ENCODE measurements at regions not wholly inside any gene's neighbourhood (a gene's known extent, or its start where the extent isn't known, plus 50 kb on each side); places are given as distances from the start of the nearest gene placed in this dataset.
A peak's percentile ranks its signal among the peaks of the same experiment; 100 is the strongest.
"Not testable (repeated sequence)": the region's sequence is repeated elsewhere in the genome, so short reads cannot be mapped to it uniquely, and the experiment has no call there.

- WGBS (ENCODE audit: insufficient coverage, low lambda C conversion rate): no CpG with 5 or more reads among the region's 26 CpGs
- H3K4me3 ChIP-seq (ENCODE audit: low read length): no peak overlapping the region
- peaks cover 9% of the 10 kb centered on the region for H3K9me3 ChIP-seq (ENCODE audit: control insufficient read depth, low read depth, low read length)
- no peaks in the 10 kb centered on the region for H3K36me3 ChIP-seq (ENCODE audit: control insufficient read depth, insufficient read depth, low read length)
- DNase-seq: peak in 1 of 2 donors; percentile 17
- H3K27me3 ChIP-seq (ENCODE audit: control insufficient read depth, insufficient read depth, low read length): peaks cover 55% of the 10 kb centered on the region
- H3K4me1 ChIP-seq (ENCODE audit: control insufficient read depth, insufficient read depth, low read length): peaks cover 4% of the 10 kb centered on the region
- H3K27ac ChIP-seq (ENCODE audit: low read length): no peak overlapping the region
Observed at GRCh38 chr6:166253778-166254204, 54.4 kb downstream of the PRR18 start.

- peak in 1 of 2 donors; percentile 23 for DNase-seq
- H3K9me3 ChIP-seq (ENCODE audit: control insufficient read depth, low read depth, low read length): peaks cover 9% of the 10 kb centered on the region
- H3K27ac ChIP-seq (ENCODE audit: low read length): no peak overlapping the region
- H3K4me3 ChIP-seq (ENCODE audit: low read length): no peak overlapping the region
- H3K4me1 ChIP-seq (ENCODE audit: control insufficient read depth, insufficient read depth, low read length): peaks cover 4% of the 10 kb centered on the region
- H3K27me3 ChIP-seq (ENCODE audit: control insufficient read depth, insufficient read depth, low read length): peaks cover 52% of the 10 kb centered on the region
- no peaks in the 10 kb centered on the region for H3K36me3 ChIP-seq (ENCODE audit: control insufficient read depth, insufficient read depth, low read length)
- 0% methylated on average over 2 of the region's 38 CpGs for whole genome bisulfite sequencing (ENCODE audit: insufficient coverage, low lambda C conversion rate)
Observed at GRCh38 chr6:166253281-166253681, 54.9 kb downstream of the PRR18 start.

GRCh38 chr6:166252601-166253000, 55.6 kb downstream of the PRR18 start:
- H3K36me3 ChIP-seq (ENCODE audit: control insufficient read depth, insufficient read depth, low read length): no peaks in the 10 kb centered on the region
- peaks cover 9% of the 10 kb centered on the region for H3K9me3 ChIP-seq (ENCODE audit: control insufficient read depth, low read depth, low read length)
- WGBS (ENCODE audit: insufficient coverage, low lambda C conversion rate): no CpG with 5 or more reads among the region's 27 CpGs
- H3K4me1 ChIP-seq (ENCODE audit: control insufficient read depth, insufficient read depth, low read length): peaks cover 4% of the 10 kb centered on the region
- H3K27ac ChIP-seq (ENCODE audit: low read length): no peak overlapping the region
- DNase-seq: no peak
- peaks cover 45% of the 10 kb centered on the region for H3K27me3 ChIP-seq (ENCODE audit: control insufficient read depth, insufficient read depth, low read length)
- H3K4me3 ChIP-seq (ENCODE audit: low read length): no peak overlapping the region

GRCh38 chr6:166251655-166252054, 56.5 kb downstream of the PRR18 start:
- no peaks in the 10 kb centered on the region for H3K36me3 ChIP-seq (ENCODE audit: control insufficient read depth, insufficient read depth, low read length)

GRCh38 chr6:166251211-166251610, 57.0 kb downstream of the PRR18 start:
- peaks cover 34% of the 10 kb centered on the region for H3K27me3 ChIP-seq (ENCODE audit: control insufficient read depth, insufficient read depth, low read length)
- DNase-seq: no peak
- no peaks in the 10 kb centered on the region for H3K36me3 ChIP-seq (ENCODE audit: control insufficient read depth, insufficient read depth, low read length)
- peaks cover 4% of the 10 kb centered on the region for H3K4me1 ChIP-seq (ENCODE audit: control insufficient read depth, insufficient read depth, low read length)
- H3K27ac ChIP-seq (ENCODE audit: low read length): no peak overlapping the region
- H3K9me3 ChIP-seq (ENCODE audit: control insufficient read depth, low read depth, low read length): peaks cover 9% of the 10 kb centered on the region
- 80% methylated on average over 1 of the region's 3 CpGs for WGBS (ENCODE audit: insufficient coverage, low lambda C conversion rate)
- H3K4me3 ChIP-seq (ENCODE audit: low read length): no peak overlapping the region

More at GRCh38 chr6:166251655-166252054, 56.5 kb downstream of the PRR18 start:
- no peak for DNase-seq
- WGBS (ENCODE audit: insufficient coverage, low lambda C conversion rate): no CpG with 5 or more reads among the region's 6 CpGs
- Histone ChIP-seq H3K27ac (ENCODE audit: low read length) (no peak overlapping the region), H3K27me3 (ENCODE audit: control insufficient read depth, insufficient read depth, low read length) (peaks cover 38% of the 10 kb centered on the region), H3K4me3 (ENCODE audit: low read length) (no peak overlapping the region), H3K4me1 (ENCODE audit: control insufficient read depth, insufficient read depth, low read length) (peaks cover 4% of the 10 kb centered on the region), H3K9me3 (ENCODE audit: control insufficient read depth, low read depth, low read length) (peaks cover 9% of the 10 kb centered on the region)

GRCh38 chr6:166249061-166249785, 59.0 kb downstream of the PRR18 start:
- not testable (repeated sequence) for H3K4me3 ChIP-seq (ENCODE audit: low read length); H3K9me3 ChIP-seq (ENCODE audit: control insufficient read depth, low read depth, low read length); H3K27ac ChIP-seq (ENCODE audit: low read length); H3K4me1 ChIP-seq (ENCODE audit: control insufficient read depth, insufficient read depth, low read length); H3K36me3 ChIP-seq (ENCODE audit: control insufficient read depth, insufficient read depth, low read length); DNase-seq
- 100% methylated on average over 1 of the region's 16 CpGs for WGBS (ENCODE audit: insufficient coverage, low lambda C conversion rate)
- H3K27me3 ChIP-seq (ENCODE audit: control insufficient read depth, insufficient read depth, low read length): peaks cover 29% of the 10 kb centered on the region

GRCh38 chr6:166245148-166245547, 63.0 kb downstream of the PRR18 start:
- no peaks in the 10 kb centered on the region for H3K9me3 ChIP-seq (ENCODE audit: control insufficient read depth, low read depth, low read length)
- H3K36me3 ChIP-seq (ENCODE audit: control insufficient read depth, insufficient read depth, low read length): no peaks in the 10 kb centered on the region
- WGBS (ENCODE audit: insufficient coverage, low lambda C conversion rate): 60% methylated on average over 1 of the region's 5 CpGs
- no peaks in the 10 kb centered on the region for H3K4me1 ChIP-seq (ENCODE audit: control insufficient read depth, insufficient read depth, low read length)
- no peak overlapping the region for H3K4me3 ChIP-seq (ENCODE audit: low read length)
- peaks cover 20% of the 10 kb centered on the region for H3K27me3 ChIP-seq (ENCODE audit: control insufficient read depth, insufficient read depth, low read length)
- H3K27ac ChIP-seq (ENCODE audit: low read length): no peak overlapping the region
- no peak for DNase-seq

- Histone ChIP-seq H3K36me3 (ENCODE audit: control insufficient read depth, insufficient read depth, low read length) (no peaks in the 10 kb centered on the region), H3K27ac (ENCODE audit: low read length) (no peak overlapping the region), H3K27me3 (ENCODE audit: control insufficient read depth, insufficient read depth, low read length) (peaks cover 20% of the 10 kb centered on the region), H3K9me3 (ENCODE audit: control insufficient read depth, low read depth, low read length) (no peaks in the 10 kb centered on the region), H3K4me1 (ENCODE audit: control insufficient read depth, insufficient read depth, low read length) (no peaks in the 10 kb centered on the region), H3K4me3 (ENCODE audit: low read length) (no peak overlapping the region)
- DNase-seq: no peak
- 93% methylated on average over 4 of the region's 11 CpGs for WGBS (ENCODE audit: insufficient coverage, low lambda C conversion rate)
Observed at GRCh38 chr6:166244353-166245045, 63.7 kb downstream of the PRR18 start.

GRCh38 chr6:166242888-166243287, 65.3 kb downstream of the PRR18 start:
- WGBS (ENCODE audit: insufficient coverage, low lambda C conversion rate): no CpG with 5 or more reads among the region's 4 CpGs
- Histone ChIP-seq H3K4me3 (ENCODE audit: low read length) (no peak overlapping the region), H3K27me3 (ENCODE audit: control insufficient read depth, insufficient read depth, low read length) (peaks cover 23% of the 10 kb centered on the region), H3K36me3 (ENCODE audit: control insufficient read depth, insufficient read depth, low read length) (no peaks in the 10 kb centered on the region), H3K4me1 (ENCODE audit: control insufficient read depth, insufficient read depth, low read length) (no peaks in the 10 kb centered on the region), H3K27ac (ENCODE audit: low read length) (no peak overlapping the region), H3K9me3 (ENCODE audit: control insufficient read depth, low read depth, low read length) (no peaks in the 10 kb centered on the region)
- DNase-seq: no peak

- Histone ChIP-seq H3K27ac (ENCODE audit: low read length) (no peak overlapping the region), H3K4me3 (ENCODE audit: low read length) (no peak overlapping the region), H3K9me3 (ENCODE audit: control insufficient read depth, low read depth, low read length) (no peaks in the 10 kb centered on the region), H3K4me1 (ENCODE audit: control insufficient read depth, insufficient read depth, low read length) (no peaks in the 10 kb centered on the region), H3K27me3 (ENCODE audit: control insufficient read depth, insufficient read depth, low read length) (peaks cover 26% of the 10 kb centered on the region), H3K36me3 (ENCODE audit: control insufficient read depth, insufficient read depth, low read length) (no peaks in the 10 kb centered on the region)
- WGBS (ENCODE audit: insufficient coverage, low lambda C conversion rate): no CpG with 5 or more reads among the region's 6 CpGs
- no peak for DNase-seq
Observed at GRCh38 chr6:166241974-166242373, 66.2 kb downstream of the PRR18 start.

Measured in large intestine (tissue), 3 donors.